HUES6 (cell line): ENCODE measurements at regions not wholly inside any gene's neighbourhood (a gene's known extent, or its start where the extent isn't known, plus 50 kb on each side); places are given as distances from the start of the nearest gene placed in this dataset.

Experiments used
- H3K27ac ChIP-seq: 2 replicates; pipeline ENCODE4 v1.7.0; 2013; ENCODE audit warnings: low read depth, mild to moderate bottlenecking, low read length, inconsistent platforms
- H3K27me3 ChIP-seq: 2 replicates; pipeline ENCODE4 v1.6.1; 2013; ENCODE audit warnings: low read length; ENCODE audit not compliant: control insufficient read depth, insufficient read depth
- H3K36me3 ChIP-seq: 2 replicates; pipeline ENCODE4 v1.6.1; 2013; ENCODE audit warnings: low read length; ENCODE audit not compliant: control insufficient read depth, insufficient read depth
- H3K4me1 ChIP-seq: 2 replicates; pipeline ENCODE4 v1.6.1; 2013; ENCODE audit warnings: low read length; ENCODE audit not compliant: control insufficient read depth, insufficient read depth
- H3K4me3 ChIP-seq: 2 replicates; pipeline ENCODE4 v1.5.1; 2013; ENCODE audit warnings: low read depth, low read length
- H3K9ac ChIP-seq: one replicate; pipeline ENCODE4 v1.6.1; 2013; ENCODE audit warnings: mild to moderate bottlenecking, low read length
- H3K9me3 ChIP-seq: 2 replicates; pipeline ENCODE4 v1.6.1; 2013; ENCODE audit warnings: low read depth, low read length; ENCODE audit not compliant: control insufficient read depth, insufficient read depth

- Histone ChIP-seq H3K9ac (no peak overlapping the region), H3K27ac (no peak overlapping the region), H3K4me3 (no peak overlapping the region), H3K27me3 (no peaks in the 10 kb centered on the region), H3K36me3 (no peaks in the 10 kb centered on the region), H3K4me1 (no peaks in the 10 kb centered on the region), H3K9me3 (no peaks in the 10 kb centered on the region)
Measured at GRCh38 chr13:104483631-104484030, 1417.4 kb upstream of the SLC10A2 start.

- H3K9me3 ChIP-seq, result no peaks in the 10 kb centered on the region
- H3K27me3 ChIP-seq, result no peaks in the 10 kb centered on the region
- no peak overlapping the region for H3K27ac ChIP-seq
- no peaks in the 10 kb centered on the region for H3K36me3 ChIP-seq
- no peaks in the 10 kb centered on the region for H3K4me1 ChIP-seq
- H3K9ac ChIP-seq, result no peak overlapping the region
- no peak overlapping the region for H3K4me3 ChIP-seq
Measured at GRCh38 chr13:104477261-104477660, 1411.0 kb upstream of the SLC10A2 start.

GRCh38 chr13:104473936-104474335 lies 1407.7 kb upstream of the SLC10A2 start:
- Histone ChIP-seq H3K4me3 (no peak overlapping the region), H3K27ac (no peak overlapping the region), H3K9me3 (no peaks in the 10 kb centered on the region), H3K4me1 (no peaks in the 10 kb centered on the region), H3K9ac (no peak overlapping the region), H3K27me3 (no peaks in the 10 kb centered on the region), H3K36me3 (no peaks in the 10 kb centered on the region)

- Histone ChIP-seq H3K4me1 (peaks cover 3% of the 10 kb centered on the region; the same call in 1 of the 2 replicates), H3K9me3 (no peaks in the 10 kb centered on the region), H3K9ac (no peak overlapping the region), H3K4me3 (no peak overlapping the region), H3K27ac (no peak overlapping the region), H3K36me3 (no peaks in the 10 kb centered on the region), H3K27me3 (no peaks in the 10 kb centered on the region)
Measured at GRCh38 chr13:104466016-104466415, 1399.8 kb upstream of the SLC10A2 start.

GRCh38 chr13:104461049-104461448 lies 1394.8 kb upstream of the SLC10A2 start:
- Histone ChIP-seq H3K27me3 (no peaks in the 10 kb centered on the region), H3K36me3 (no peaks in the 10 kb centered on the region), H3K4me3 (no peak overlapping the region), H3K4me1 (peaks cover 6% of the 10 kb centered on the region; the same call in 1 of the 2 replicates), H3K27ac (no peak overlapping the region), H3K9me3 (no peaks in the 10 kb centered on the region), H3K9ac (no peak overlapping the region)

- Histone ChIP-seq H3K9ac (no peak overlapping the region), H3K9me3 (no peaks in the 10 kb centered on the region), H3K4me3 (no peak overlapping the region)
Measured at GRCh38 chr13:104460554-104460953, 1394.3 kb upstream of the SLC10A2 start.

GRCh38 chr13:104450006-104450405 lies 1383.8 kb upstream of the SLC10A2 start:
- H3K9me3 ChIP-seq, result no peaks in the 10 kb centered on the region
- H3K27me3 ChIP-seq, result no peaks in the 10 kb centered on the region
- no peak overlapping the region for H3K4me3 ChIP-seq
- no peak overlapping the region for H3K27ac ChIP-seq
- no peaks in the 10 kb centered on the region for H3K36me3 ChIP-seq
- no peak overlapping the region for H3K9ac ChIP-seq
- H3K4me1 ChIP-seq, result no peaks in the 10 kb centered on the region

More at GRCh38 chr13:104460554-104460953, 1394.3 kb upstream of the SLC10A2 start:
- Histone ChIP-seq H3K27me3 (no peaks in the 10 kb centered on the region), H3K36me3 (no peaks in the 10 kb centered on the region), H3K27ac (no peak overlapping the region), H3K4me1 (peaks cover 6% of the 10 kb centered on the region; the same call in 1 of the 2 replicates)

- H3K27ac ChIP-seq, result no peak overlapping the region
- H3K4me3 ChIP-seq, result no peak overlapping the region
- H3K9ac ChIP-seq, result no peak overlapping the region
- no peaks in the 10 kb centered on the region for H3K4me1 ChIP-seq
- no peaks in the 10 kb centered on the region for H3K9me3 ChIP-seq
- H3K36me3 ChIP-seq, result no peaks in the 10 kb centered on the region
- no peaks in the 10 kb centered on the region for H3K27me3 ChIP-seq
Measured at GRCh38 chr13:104447348-104447747, 1381.1 kb upstream of the SLC10A2 start.

- H3K4me3 ChIP-seq, result no peak overlapping the region
- no peaks in the 10 kb centered on the region for H3K36me3 ChIP-seq
- H3K27me3 ChIP-seq, result no peaks in the 10 kb centered on the region
- H3K9me3 ChIP-seq, result no peaks in the 10 kb centered on the region
- H3K9ac ChIP-seq, result no peak overlapping the region
- no peaks in the 10 kb centered on the region for H3K4me1 ChIP-seq
- H3K27ac ChIP-seq, result no peak overlapping the region
Measured at GRCh38 chr13:104442536-104442935, 1376.3 kb upstream of the SLC10A2 start.

GRCh38 chr13:104436555-104436954 lies 1370.3 kb upstream of the SLC10A2 start:
- Histone ChIP-seq H3K9me3 (no peaks in the 10 kb centered on the region), H3K27me3 (no peaks in the 10 kb centered on the region), H3K27ac (no peak overlapping the region), H3K9ac (no peak overlapping the region), H3K4me3 (no peak overlapping the region), H3K4me1 (no peaks in the 10 kb centered on the region), H3K36me3 (no peaks in the 10 kb centered on the region)

- Histone ChIP-seq H3K27ac (no peak overlapping the region), H3K9ac (no peak overlapping the region), H3K4me1 (no peaks in the 10 kb centered on the region), H3K4me3 (no peak overlapping the region), H3K36me3 (no peaks in the 10 kb centered on the region), H3K9me3 (no peaks in the 10 kb centered on the region), H3K27me3 (no peaks in the 10 kb centered on the region)
Measured at GRCh38 chr13:104431895-104432294, 1365.7 kb upstream of the SLC10A2 start.

GRCh38 chr13:104426435-104426834 lies 1360.2 kb upstream of the SLC10A2 start:
- Histone ChIP-seq H3K36me3 (no peaks in the 10 kb centered on the region), H3K27me3 (no peaks in the 10 kb centered on the region), H3K27ac (no peak overlapping the region), H3K4me3 (no peak overlapping the region), H3K9me3 (no peaks in the 10 kb centered on the region), H3K9ac (no peak overlapping the region), H3K4me1 (no peaks in the 10 kb centered on the region)
